Mesenchymal stem cell (in vitro differentiated cells and primary cell): ENCODE measurements at regions not wholly inside any gene's neighbourhood (a gene's known extent, or its start where the extent isn't known, plus 50 kb on each side); places are given as distances from the start of the nearest gene placed in this dataset.

Experiments
- DNase-seq: peaks from one replicate; pipeline ENCODE4 v3.0.0-alpha.2; 2013
- H2AFZ ChIP-seq: one replicate; pipeline ENCODE4 v1.6.1; 2013; ENCODE audit warnings: low read depth, mild to moderate bottlenecking, control low read depth, inconsistent platforms, low read length, moderate library complexity
- H2AK5ac ChIP-seq: 2 replicates; pipeline ENCODE4 v1.6.1; 2013; ENCODE audit warnings: low read length, moderate library complexity, mild to moderate bottlenecking, inconsistent platforms; ENCODE audit not compliant: severe bottlenecking
- H2BK120ac ChIP-seq: one replicate; pipeline ENCODE4 v1.6.1; 2013; ENCODE audit warnings: low read depth, mild to moderate bottlenecking, inconsistent platforms, low read length, moderate library complexity
- H2BK12ac ChIP-seq, 2 experiments: one replicate each; pipeline ENCODE4 v1.6.1; 2013; ENCODE audit warnings: inconsistent platforms in 2 of 2, low read length in 2 of 2, mild to moderate bottlenecking in 2 of 2, moderate library complexity in 2 of 2, control low read depth in 1 of 2
- H2BK15ac ChIP-seq: one replicate; pipeline ENCODE4 v1.6.1; 2013; ENCODE audit warnings: mild to moderate bottlenecking, low read depth, inconsistent platforms; ENCODE audit not compliant: poor library complexity, severe bottlenecking
- H2BK5ac ChIP-seq: 2 replicates; pipeline ENCODE4 v1.6.1; 2013; ENCODE audit warnings: low read depth, mild to moderate bottlenecking, low read length, control low read depth, inconsistent platforms; ENCODE audit not compliant: poor library complexity, severe bottlenecking
- H3K14ac ChIP-seq, 2 experiments: one replicate each; pipeline ENCODE4 v1.6.1; 2013; ENCODE audit warnings: inconsistent platforms in 2 of 2, low read length in 2 of 2, control low read depth in 1 of 2, mild to moderate bottlenecking in 1 of 2, moderate library complexity in 1 of 2
- H3K18ac ChIP-seq, 2 experiments: one replicate each; pipeline ENCODE4 v1.6.1; 2013; ENCODE audit warnings: inconsistent platforms in 2 of 2, low read length in 2 of 2, control low read depth in 1 of 2, low read depth in 1 of 2, mild to moderate bottlenecking in 1 of 2
- H3K23ac ChIP-seq, 2 experiments: one replicate each; pipeline ENCODE4 v1.6.1; 2013; ENCODE audit warnings: inconsistent platforms in 2 of 2, low read length in 2 of 2, mild to moderate bottlenecking in 2 of 2, moderate library complexity in 2 of 2, control low read depth in 1 of 2
- H3K27ac ChIP-seq: 2 replicates; pipeline ENCODE4 v1.5.1; 2013; ENCODE audit warnings: mild to moderate bottlenecking, moderate library complexity, low read length, control low read depth, inconsistent platforms; ENCODE audit not compliant: poor library complexity, severe bottlenecking
- H3K27me3 ChIP-seq, 2 experiments: 2 replicates each; pipeline versions ENCODE4 v1.6.1 to v1.7.0; 2013; ENCODE audit warnings: low read length in 2 of 2, mild to moderate bottlenecking in 2 of 2, moderate library complexity in 2 of 2, control low read depth in 1 of 2, inconsistent platforms in 1 of 2; ENCODE audit not compliant: control insufficient read depth in 1 of 2, insufficient read depth in 1 of 2
- H3K36me3 ChIP-seq, 2 experiments: 2 replicates each; pipeline versions ENCODE4 v1.6.1 to v1.7.0; 2013; ENCODE audit warnings: low read length in 2 of 2, control low read depth in 1 of 2, inconsistent platforms in 1 of 2, low read depth in 1 of 2, mild to moderate bottlenecking in 1 of 2; ENCODE audit not compliant: insufficient read depth in 2 of 2, control insufficient read depth in 1 of 2
- H3K4ac ChIP-seq, 2 experiments: one replicate each; pipeline ENCODE4 v1.6.1; 2013; ENCODE audit warnings: inconsistent platforms in 2 of 2, low read length in 2 of 2, mild to moderate bottlenecking in 2 of 2, moderate library complexity in 2 of 2, control low read depth in 1 of 2, low read depth in 1 of 2
- H3K4me1 ChIP-seq: 2 replicates; pipeline ENCODE4 v1.6.1; 2013; ENCODE audit warnings: low read depth, low read length, control low read depth; ENCODE audit not compliant: control insufficient read depth, insufficient read depth
- H3K4me2 ChIP-seq: 2 replicates; pipeline ENCODE4 v1.6.1; 2013; ENCODE audit warnings: low read length, mild to moderate bottlenecking, inconsistent platforms; ENCODE audit not compliant: poor library complexity, severe bottlenecking
- H3K4me3 ChIP-seq, 2 experiments: 2 replicates each; pipeline versions ENCODE4 v1.5.1 to v1.7.0; 2013; ENCODE audit warnings: low read length in 2 of 2, mild to moderate bottlenecking in 2 of 2, control low read depth in 1 of 2, low read depth in 1 of 2; ENCODE audit not compliant: insufficient read depth in 1 of 2
- H3K79me1 ChIP-seq: replicated peaks from 2 replicates; pipeline ENCODE4 v1.6.1; 2013; ENCODE audit warnings: mild to moderate bottlenecking, control low read depth, low read length, inconsistent platforms; ENCODE audit not compliant: poor library complexity, severe bottlenecking
- H3K9ac ChIP-seq: 2 replicates; pipeline ENCODE4 v1.7.0; 2013; ENCODE audit warnings: mild to moderate bottlenecking, low read length, moderate library complexity
- H3K9me3 ChIP-seq: 2 replicates; pipeline ENCODE4 v1.7.0; 2013; ENCODE audit warnings: mild to moderate bottlenecking, low read length; ENCODE audit not compliant: control insufficient read depth
- H4K8ac ChIP-seq: one replicate; pipeline ENCODE4 v1.6.1; 2013; ENCODE audit warnings: inconsistent platforms, mild to moderate bottlenecking, low read length, moderate library complexity
- H4K91ac ChIP-seq: one replicate; pipeline ENCODE4 v1.6.1; 2013; ENCODE audit warnings: mild to moderate bottlenecking, low read length, inconsistent platforms
- WGBS: methylation state at CpG from one replicate; pipeline ENCODE4 v1.1.7; 2013; ENCODE audit warnings: mixed read lengths; 5-methylcytosine and 5-hydroxymethylcytosine counted together

DNA sequence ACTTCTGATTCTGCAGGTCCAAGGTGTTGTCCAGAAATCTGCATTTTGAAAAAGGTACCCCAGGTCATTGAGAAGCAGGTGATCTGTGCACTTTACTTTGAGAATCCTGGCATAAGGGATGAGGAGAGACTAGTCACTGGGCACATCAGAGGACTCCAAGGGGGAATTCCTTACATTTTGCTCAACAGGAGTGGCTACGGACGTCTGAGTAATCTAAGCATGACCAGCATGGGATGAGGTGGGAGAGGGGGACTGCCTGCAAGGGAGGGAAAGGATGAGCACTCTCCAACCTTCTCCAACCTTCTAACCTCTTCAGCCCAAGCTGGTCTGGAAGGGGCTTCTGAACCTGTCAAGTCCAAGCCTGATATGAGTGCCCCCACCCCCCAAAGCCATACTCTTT is 55.5 kb downstream of the MARCHF4 start:
- Histone ChIP-seq H4K8ac (no peak overlapping the region), H2BK12ac (peak overlapping the region; percentile 46 to 71), H3K36me3 (no peaks in the 10 kb centered on the region), H3K14ac (no peak overlapping the region), H3K9me3 (no peaks in the 10 kb centered on the region), H3K9ac (no peak overlapping the region), H3K79me1 (no peaks in the 10 kb centered on the region), H3K4me3 (no peak overlapping the region), H2BK15ac (no peak overlapping the region), H4K91ac (peak overlapping the region; percentile 54), H3K4me1 (peaks cover 11% of the 10 kb centered on the region), H3K4ac (no peak overlapping the region), H3K27ac (peak overlapping the region; percentile 87), H2AK5ac (no peak overlapping the region), H2BK5ac (no peak overlapping the region), H3K4me2 (no peak overlapping the region), H3K27me3 (no peaks in the 10 kb centered on the region), H2AFZ (no peak overlapping the region), H3K18ac (no peak overlapping the region), H3K23ac (no peak overlapping the region), H2BK120ac (no peak overlapping the region)
- DNase-seq, result peak; percentile 81
- 19% methylated on average over 2 of the region's 2 CpGs for WGBS

GRCh38 chr2:216315802-216316603 is 56.3 kb downstream of the MARCHF4 start:
- H3K79me1 ChIP-seq, result no peaks in the 10 kb centered on the region
- peak overlapping the region; percentile 99 for H4K8ac ChIP-seq
- H2BK15ac ChIP-seq, result peak overlapping the region; percentile 57
- H3K14ac ChIP-seq, result peak overlapping the region in 1 of 2 experiments; percentile 91
- H3K27ac ChIP-seq, result peak overlapping the region; percentile 87
- peak overlapping the region in 1 of 2 experiments; percentile 14 for H3K4me3 ChIP-seq
- peak overlapping the region in 1 of 2 experiments; percentile 78 for H3K23ac ChIP-seq
- H3K36me3 ChIP-seq, result no peaks in the 10 kb centered on the region
- peak overlapping the region; percentile 61 for H2BK5ac ChIP-seq
- peak overlapping the region; percentile 32 to 83 for H3K4ac ChIP-seq
- no peaks in the 10 kb centered on the region for H3K27me3 ChIP-seq
- H2BK12ac ChIP-seq, result peak overlapping the region; percentile 32 to 63
- H2AK5ac ChIP-seq, result peak overlapping the region; percentile 49
- 13% methylated on average over 16 of the region's 19 CpGs for WGBS
- H3K4me1 ChIP-seq, result peaks cover 11% of the 10 kb centered on the region
- H3K9ac ChIP-seq, result peak overlapping the region; percentile 68
- peak overlapping the region; percentile 66 to 73 for H3K18ac ChIP-seq
- peak; percentile 82 for DNase-seq
- peak overlapping the region; percentile 72 for H2AFZ ChIP-seq
- H2BK120ac ChIP-seq, result no peak overlapping the region
- no peaks in the 10 kb centered on the region for H3K9me3 ChIP-seq
- H3K4me2 ChIP-seq, result peak overlapping the region; percentile 33
- peak overlapping the region; percentile 30 for H4K91ac ChIP-seq

DNA sequence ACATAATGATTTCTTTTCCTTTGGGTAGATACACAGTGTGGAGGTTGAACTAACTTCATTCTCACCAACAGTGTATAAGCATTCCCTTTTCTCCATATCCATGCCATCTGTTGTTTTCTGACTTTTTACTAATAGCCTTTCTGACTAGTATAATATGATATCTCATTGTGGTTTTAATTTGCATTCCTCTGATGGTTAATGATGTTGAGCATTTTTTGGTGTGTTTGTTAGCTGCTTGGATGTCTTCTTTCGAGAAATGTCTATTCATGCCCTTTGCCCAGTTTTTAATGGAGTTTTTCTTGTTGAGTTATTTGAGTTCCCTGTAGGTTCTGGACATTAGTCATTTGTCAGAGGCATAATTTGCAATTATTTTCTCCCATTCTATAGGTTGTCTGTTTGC is 59.8 kb downstream of the MARCHF4 start:
- Histone ChIP-seq H2BK12ac (no peak overlapping the region), H2BK120ac (no peak overlapping the region), H3K9ac (no peak overlapping the region), H3K9me3 (no peaks in the 10 kb centered on the region), H2AK5ac (no peak overlapping the region), H3K4ac (no peak overlapping the region), H3K4me3 (no peak overlapping the region), H2BK5ac (no peak overlapping the region), H3K79me1 (no peaks in the 10 kb centered on the region), H2BK15ac (no peak overlapping the region), H3K23ac (no peak overlapping the region), H3K36me3 (no peaks in the 10 kb centered on the region), H3K18ac (no peak overlapping the region), H4K91ac (no peak overlapping the region), H2AFZ (no peak overlapping the region), H3K27me3 (no peaks in the 10 kb centered on the region), H3K27ac (no peak overlapping the region), H3K4me2 (no peak overlapping the region), H3K14ac (no peak overlapping the region), H3K4me1 (peaks cover 19% of the 10 kb centered on the region), H4K8ac (no peak overlapping the region)
- 96% methylated on average over 1 of the region's 1 CpG for WGBS
- no peak for DNase-seq

- Histone ChIP-seq H2BK5ac (no peak overlapping the region), H2BK12ac (no peak overlapping the region), H4K8ac (no peak overlapping the region), H3K27ac (peak overlapping the region; percentile 20), H3K9me3 (no peaks in the 10 kb centered on the region), H2AFZ (no peak overlapping the region), H3K36me3 (no peaks in the 10 kb centered on the region), H3K18ac (peak overlapping the region in 1 of 2 experiments; percentile 16), H2BK120ac (no peak overlapping the region), H2BK15ac (no peak overlapping the region), H3K4ac (no peak overlapping the region), H4K91ac (no peak overlapping the region), H3K4me3 (no peak overlapping the region), H2AK5ac (no peak overlapping the region), H3K4me1 (peaks cover 15% of the 10 kb centered on the region), H3K79me1 (no peaks in the 10 kb centered on the region), H3K9ac (no peak overlapping the region), H3K23ac (no peak overlapping the region), H3K4me2 (peak overlapping the region; percentile 17), H3K14ac (no peak overlapping the region), H3K27me3 (no peaks in the 10 kb centered on the region)
- WGBS, result 58% methylated on average over 5 of the region's 5 CpGs
- peak; percentile 90 for DNase-seq
Measured at GRCh38 chr2:216308576-216308975, 63.7 kb downstream of the MARCHF4 start.
